NT2/D1 (cell line): ENCODE measurements at regions not wholly inside any gene's neighbourhood (a gene's known extent, or its start where the extent isn't known, plus 50 kb on each side); places are given as distances from the start of the nearest gene placed in this dataset.

ENCODE experiments used
- SUZ12 ChIP-seq: IDR thresholded peaks from 2 replicates; pipeline ENCODE4 v1.6.1; 2011; ENCODE audit not compliant: insufficient read length, insufficient read depth; ENCODE audit errors: extremely low read depth
- ZNF274 ChIP-seq: IDR thresholded peaks from 2 replicates; pipeline ENCODE4 v1.6.1; 2011; ENCODE audit warnings: mild to moderate bottlenecking, low read depth, low read length

DNA sequence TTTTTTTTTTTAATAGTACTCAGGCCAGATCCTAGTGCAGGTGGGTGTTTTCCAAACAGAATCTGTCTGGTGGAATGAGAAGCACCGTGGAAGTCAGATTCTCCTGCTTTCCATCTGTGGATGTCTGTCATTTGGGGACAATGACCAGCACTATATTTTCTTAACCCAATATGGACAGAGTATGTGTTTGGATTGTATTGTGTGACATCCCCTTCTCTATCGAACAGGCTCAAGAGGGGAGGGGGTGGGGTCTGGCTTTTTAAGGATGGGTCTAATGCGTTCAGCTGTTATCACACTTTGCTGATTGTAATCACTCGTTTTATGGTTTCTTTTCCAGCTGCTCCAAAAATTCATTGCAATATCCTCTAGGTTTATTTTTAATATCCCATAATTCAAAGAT, 197.5 kb upstream of the CEP162 start:
- TF ChIP-seq ZNF274, result no peak
- no peak for TF ChIP-seq SUZ12
